Stomach (tissue), 4 donors: ENCODE measurements at regions not wholly inside any gene's neighbourhood (a gene's known extent, or its start where the extent isn't known, plus 50 kb on each side); places are given as distances from the start of the nearest gene placed in this dataset.

Experiments
- EP300 ChIP-seq: sonication (generic); formaldehyde crosslinking; IDR thresholded peaks from one replicate; pipeline ENCODE4 v1.6.1; 2017; ENCODE audit warnings: antibody characterized with exemption
- POLR2A ChIP-seq, 4 donors: fragments of 450-650 bp; IDR thresholded peaks; one replicate each; pipeline ENCODE4 v1.6.1; 2016; ENCODE audit warnings: antibody characterized with exemption in 4 of 4, control low read depth in 2 of 4, mild to moderate bottlenecking in 1 of 4, moderate library complexity in 1 of 4
- POLR2AphosphoS5 ChIP-seq, 3 donors: sonication (generic); formaldehyde crosslinking; IDR thresholded peaks; one replicate each; pipeline ENCODE4 v1.6.1; 2016; ENCODE audit warnings: antibody characterized with exemption in 3 of 3
- TF ChIP-seq, protein P1 (sequence below), 7 experiments: fragments of 450-650 bp in 4 of 7; fragments of 200-600 bp in 3 of 7; sonication (generic) in 3 of 7; IDR thresholded peaks; one replicate each; pipeline ENCODE4 v1.5.1; 2016 to 2019; ENCODE audit warnings: antibody characterized with exemption in 7 of 7, control low read depth in 2 of 7, mild to moderate bottlenecking in 1 of 7

DNA sequence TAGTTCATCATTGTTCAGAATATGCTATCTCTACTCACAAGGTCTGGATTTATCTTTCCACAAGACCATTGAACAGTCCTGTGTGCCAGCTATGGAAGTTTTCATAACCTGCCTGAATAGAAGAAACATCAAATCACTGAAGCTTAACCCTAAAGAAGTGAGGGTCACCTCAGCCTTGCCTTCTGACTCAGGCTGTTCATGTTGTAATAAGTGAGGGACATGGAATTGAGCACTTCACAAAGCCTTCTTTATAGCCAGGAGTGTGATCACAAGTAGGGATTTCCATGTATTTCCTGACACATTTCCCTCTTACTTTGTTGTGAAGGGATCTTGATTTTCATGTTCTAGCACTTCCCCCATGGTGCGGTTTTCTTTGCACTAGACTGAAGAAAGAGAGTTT lies 577.5 kb upstream of the WWC1 start:
- TF ChIP-seq, protein P1, sequence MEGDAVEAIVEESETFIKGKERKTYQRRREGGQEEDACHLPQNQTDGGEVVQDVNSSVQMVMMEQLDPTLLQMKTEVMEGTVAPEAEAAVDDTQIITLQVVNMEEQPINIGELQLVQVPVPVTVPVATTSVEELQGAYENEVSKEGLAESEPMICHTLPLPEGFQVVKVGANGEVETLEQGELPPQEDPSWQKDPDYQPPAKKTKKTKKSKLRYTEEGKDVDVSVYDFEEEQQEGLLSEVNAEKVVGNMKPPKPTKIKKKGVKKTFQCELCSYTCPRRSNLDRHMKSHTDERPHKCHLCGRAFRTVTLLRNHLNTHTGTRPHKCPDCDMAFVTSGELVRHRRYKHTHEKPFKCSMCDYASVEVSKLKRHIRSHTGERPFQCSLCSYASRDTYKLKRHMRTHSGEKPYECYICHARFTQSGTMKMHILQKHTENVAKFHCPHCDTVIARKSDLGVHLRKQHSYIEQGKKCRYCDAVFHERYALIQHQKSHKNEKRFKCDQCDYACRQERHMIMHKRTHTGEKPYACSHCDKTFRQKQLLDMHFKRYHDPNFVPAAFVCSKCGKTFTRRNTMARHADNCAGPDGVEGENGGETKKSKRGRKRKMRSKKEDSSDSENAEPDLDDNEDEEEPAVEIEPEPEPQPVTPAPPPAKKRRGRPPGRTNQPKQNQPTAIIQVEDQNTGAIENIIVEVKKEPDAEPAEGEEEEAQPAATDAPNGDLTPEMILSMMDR (IDR thresholded peaks at IDR 0.05) = no peak
- no peak for TF ChIP-seq EP300
- TF ChIP-seq POLR2AphosphoS5 (IDR thresholded peaks at IDR 0.05) = no peak
- TF ChIP-seq POLR2A (IDR thresholded peaks at IDR 0.05) = no peak
